Stimulated activated CD8-positive, alpha-beta memory T cell treated with anti-CD3 and anti-CD28 coated beads, Interleukin-7, amount 100 ng/mL, for 4 hours (primary cell): ENCODE measurements at regions not wholly inside any gene's neighbourhood (a gene's known extent, or its start where the extent isn't known, plus 50 kb on each side); places are given as distances from the start of the nearest gene placed in this dataset.
"Not testable (repeated sequence)": the region's sequence is repeated elsewhere in the genome, so short reads cannot be mapped to it uniquely, and the experiment has no call there.

Experiments
- DNase-seq, 2 donors: peaks; one replicate each; pipeline ENCODE4 v3.0.0-alpha.2; 2020; ENCODE audit warnings: low read depth in 2 of 2

DNA sequence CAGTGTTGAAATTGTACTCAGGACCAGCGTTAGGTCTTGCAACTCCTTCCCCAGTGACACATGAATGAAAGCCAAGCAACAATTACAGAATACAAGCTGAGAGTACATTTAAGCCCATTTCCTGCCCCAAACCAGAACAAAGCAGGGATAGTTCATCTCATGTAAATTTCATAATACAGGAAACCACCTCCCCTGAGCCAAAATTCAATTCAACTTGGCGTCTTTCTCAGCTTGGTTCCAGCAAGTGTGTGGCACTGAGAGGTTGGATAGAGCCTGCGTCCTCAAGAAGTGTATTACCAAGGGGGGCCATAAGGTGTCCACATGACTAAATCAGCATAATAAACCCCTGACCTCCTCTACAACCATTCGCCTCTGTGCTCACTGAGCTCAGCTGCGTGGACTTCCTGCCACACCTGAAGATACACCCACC is 278.9 kb upstream of the CRY1 start:
- peak in 1 of 2 donors; percentile 21 for DNase-seq

DNA sequence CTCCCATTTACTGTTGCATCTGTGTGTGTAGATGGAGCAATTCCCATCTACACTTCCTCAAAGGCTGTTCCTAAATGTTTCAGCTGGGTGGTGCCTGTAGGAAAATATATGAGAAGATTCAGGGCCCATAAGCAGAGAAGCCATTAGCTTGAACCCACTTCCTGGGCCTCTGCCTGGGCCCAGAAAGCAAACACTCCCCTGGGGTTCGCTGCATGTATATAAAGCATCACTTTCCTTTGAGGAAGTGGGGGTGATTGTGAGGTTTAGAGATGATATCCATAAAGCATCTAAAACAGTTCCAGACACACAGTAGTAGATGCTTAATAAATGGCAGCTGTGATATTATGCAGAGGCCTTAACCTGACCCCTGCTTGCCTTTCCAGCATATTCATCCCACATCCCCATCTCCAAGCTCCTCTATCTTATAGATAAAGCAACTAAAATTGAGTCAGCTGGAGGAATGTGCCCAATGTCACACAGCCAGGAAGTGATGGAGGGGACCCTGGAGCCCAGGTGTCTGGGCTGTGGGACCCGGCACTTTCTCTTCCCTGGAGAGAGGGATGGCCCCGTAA is 280.0 kb upstream of the CRY1 start:
- DNase-seq: no peak

DNA sequence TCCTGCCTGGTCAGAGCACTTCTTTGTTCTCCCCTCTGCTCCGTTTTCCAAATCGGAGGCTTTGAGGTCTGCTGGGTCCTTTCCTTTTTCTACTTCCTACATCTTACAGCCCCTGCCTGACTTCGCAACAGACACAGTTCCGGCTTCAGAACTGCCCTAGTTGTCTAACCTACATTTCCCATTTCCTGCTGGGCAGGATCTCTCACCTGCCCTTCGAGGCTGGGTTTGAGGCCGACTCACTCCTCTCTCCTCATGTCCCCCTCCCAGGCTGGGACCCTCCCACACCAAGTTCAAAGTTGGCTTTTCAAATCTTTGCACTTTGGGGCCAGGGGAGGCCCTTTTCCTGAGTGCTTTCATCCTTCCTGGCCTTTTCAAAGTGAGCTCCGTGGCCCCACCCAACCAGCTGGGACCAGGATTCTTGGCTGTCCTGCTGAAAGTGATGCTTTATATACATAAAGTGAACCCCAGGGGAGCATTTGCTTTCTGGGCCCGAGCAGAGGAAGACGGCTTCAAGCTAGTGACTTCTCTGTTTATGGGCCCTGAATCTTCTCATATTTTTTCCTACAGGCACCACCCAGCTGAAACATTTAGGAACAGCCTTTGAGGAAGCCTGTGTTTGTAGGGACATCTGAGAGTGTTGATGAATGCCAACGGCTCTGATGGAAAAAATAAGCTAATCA is 281.0 kb upstream of the CRY1 start:
- DNase-seq: no peak

DNA sequence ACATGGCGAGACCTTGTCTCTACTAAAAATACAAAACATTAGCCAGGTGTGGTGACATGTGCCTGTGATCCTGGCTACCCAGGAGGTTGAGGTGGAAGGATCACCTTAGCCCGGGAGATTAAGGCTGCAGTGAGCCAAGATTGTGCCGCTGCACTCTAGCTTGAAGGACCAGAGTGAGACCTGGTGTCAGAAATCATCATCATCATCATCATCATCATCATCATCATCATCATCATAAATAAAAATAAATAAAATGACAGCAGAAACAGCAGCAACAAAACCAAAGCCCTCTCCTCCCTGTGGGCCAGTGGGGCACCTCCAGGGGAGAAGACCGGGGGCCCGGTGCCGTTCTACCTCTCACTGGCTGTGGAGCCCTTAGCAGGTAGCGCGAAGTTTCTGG is 281.9 kb upstream of the CRY1 start:
- no peak for DNase-seq

DNA sequence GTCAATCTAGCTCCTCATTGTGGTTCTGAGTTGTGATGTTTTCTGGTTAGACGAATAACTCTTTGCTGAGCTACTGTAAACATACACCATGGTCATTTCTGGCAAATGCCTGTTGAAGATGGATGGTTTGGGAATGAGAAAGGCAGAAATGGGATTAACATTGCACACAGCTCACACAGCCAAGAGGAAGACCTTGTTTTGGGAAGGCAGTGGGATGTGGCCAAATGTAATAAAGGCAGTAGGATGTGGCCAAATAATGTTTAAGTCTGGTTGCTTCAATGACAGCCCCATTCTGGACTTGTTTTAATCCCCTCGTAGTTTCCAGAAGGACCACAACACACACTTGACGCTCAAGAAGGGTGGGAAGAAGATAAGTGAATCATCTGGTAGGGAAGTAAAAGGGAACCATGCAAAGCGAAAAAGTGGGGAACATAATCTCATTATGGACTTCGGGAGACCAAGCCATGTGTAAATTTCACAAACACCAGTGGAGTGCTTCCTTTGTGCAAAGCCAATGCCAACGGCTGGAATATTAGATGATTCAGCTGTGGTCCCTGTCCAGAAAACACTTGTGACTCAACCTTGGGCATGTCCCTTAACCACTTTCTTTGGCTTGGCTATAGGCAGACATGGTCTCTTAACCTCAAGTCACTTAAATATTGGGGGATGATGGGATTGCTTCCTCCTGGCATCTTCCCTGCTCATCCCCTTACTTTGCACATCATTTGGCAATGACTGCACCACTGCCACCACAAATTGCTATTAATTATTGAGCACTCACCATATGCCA is 284.4 kb upstream of the CRY1 start:
- no peak for DNase-seq

DNA sequence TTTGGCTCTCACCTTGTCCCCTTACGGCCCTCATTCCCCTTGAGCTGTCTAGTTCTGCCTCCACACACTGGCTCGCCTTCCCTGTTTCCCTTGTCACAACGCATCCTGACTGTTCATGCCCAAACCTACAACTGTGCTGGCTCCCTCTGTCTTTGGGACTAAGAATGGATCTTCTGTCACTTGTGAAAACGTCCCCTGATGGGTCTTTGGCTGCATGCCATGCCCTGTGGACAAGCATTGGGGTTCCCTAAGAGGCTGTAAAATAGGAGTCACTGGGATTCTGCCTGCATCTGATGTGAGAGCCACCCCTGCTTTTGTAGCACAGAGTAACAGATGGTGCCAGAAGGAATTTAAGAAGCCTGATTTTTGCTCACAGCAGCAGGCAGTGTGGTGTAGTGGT is 285.3 kb upstream of the CRY1 start:
- no peak for DNase-seq

DNA sequence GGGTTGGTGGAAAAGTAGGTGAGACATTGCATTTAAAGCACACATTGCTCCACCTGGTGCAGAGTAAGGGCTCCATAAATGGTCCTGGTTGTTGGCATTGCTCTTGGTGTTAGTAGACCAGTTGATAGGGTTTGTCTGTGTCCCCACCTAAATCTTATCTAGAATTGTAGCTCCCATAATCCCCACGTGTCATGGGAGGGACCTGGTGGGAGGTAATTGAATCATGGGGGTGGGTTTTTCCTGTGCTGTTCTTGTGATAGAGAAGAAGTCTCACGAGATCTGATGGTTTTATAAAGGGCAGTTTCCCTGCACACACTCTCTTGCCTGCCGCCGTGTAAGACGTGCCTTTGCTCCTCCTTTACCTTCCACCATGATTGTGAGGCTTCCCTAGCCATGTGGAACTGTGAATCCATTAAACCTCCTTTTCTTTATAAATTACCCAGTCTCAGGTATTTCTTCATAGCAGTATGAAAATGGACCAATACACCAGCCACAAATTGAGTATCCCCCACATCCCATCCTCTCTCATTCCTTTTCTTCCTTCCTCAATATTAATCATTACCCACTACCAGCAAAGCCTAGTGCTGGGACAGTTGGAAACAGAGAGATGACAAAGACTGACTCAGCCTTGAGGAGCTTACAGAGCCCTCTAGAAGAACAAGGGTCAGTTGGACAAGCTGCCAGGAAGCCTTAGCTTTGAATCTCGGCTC is 285.9 kb upstream of the CRY1 start:
- not testable (repeated sequence) for DNase-seq

DNA sequence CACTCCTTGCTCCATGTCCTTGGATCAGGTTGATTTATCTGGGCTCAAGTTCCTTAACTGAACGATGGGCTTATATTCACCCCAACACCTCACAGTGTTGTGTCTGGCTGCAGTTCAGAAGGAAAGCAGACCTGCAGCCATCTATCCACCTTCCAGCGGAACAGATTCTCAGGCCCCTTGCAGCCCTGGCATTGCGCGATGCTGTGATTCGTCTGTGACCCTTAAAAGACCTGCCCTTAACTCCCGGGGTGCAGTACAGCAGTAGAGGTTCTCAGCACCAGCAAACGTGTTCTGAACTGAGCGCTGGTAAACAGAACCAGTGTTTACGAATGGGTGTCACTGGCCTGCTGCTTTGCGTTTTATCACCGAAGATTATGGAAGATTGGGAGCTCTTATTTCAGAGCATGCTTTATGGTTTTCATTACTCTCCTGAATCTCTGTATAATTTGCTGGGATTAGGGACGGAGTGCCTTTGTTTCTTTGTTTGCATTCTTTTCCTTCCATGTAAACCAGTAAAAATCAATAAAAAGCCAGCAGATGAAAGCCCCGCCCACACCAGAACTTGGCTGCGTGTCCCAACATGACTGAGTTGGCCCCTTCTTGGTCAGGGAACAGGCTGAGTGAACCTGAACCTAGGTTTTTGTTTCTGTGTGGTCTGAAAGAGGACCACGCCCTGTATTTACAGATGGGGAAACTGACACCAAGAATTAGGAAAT is 286.7 kb upstream of the CRY1 start:
- no peak for DNase-seq

DNA sequence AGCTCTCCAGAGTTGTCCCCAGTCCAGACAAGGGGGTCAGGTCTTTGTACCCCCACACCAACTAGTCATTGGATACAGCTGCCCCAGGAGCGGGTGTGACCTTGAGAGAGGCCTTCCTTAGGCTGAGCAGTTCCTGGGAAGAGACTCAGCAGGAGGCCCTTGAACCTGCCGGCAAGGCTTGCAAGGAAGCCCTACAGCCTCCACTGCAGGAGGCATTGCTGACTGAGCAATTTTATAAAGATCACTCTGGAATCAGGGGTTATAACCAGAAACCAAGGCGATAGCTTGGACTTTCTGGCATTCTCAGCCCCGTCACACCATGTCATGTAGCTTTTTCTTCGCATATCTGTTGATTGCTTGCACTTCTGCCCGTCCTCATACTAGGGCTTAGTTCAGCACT is 291.3 kb upstream of the CRY1 start:
- DNase-seq: no peak

DNA sequence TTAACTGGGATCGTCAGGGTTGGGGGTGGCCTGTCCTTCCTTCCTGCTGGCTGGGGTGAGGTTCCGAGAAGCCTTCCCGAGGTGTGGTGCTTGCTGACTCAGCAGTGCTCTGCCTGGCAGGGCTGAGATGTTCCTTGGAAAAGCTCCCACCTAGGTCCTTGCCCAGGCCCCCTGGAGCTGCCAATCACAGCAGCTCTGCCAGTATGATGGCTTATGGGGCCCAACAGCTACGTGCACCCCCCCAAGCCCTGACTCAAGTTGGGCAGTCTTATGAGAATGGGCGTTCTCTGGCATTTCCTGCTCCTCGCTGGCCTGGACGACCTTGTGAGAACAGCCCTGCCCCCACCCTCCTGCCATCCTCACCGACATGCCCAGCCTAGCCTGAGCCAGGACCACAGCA is 292.2 kb upstream of the CRY1 start:
- DNase-seq: no peak

DNA sequence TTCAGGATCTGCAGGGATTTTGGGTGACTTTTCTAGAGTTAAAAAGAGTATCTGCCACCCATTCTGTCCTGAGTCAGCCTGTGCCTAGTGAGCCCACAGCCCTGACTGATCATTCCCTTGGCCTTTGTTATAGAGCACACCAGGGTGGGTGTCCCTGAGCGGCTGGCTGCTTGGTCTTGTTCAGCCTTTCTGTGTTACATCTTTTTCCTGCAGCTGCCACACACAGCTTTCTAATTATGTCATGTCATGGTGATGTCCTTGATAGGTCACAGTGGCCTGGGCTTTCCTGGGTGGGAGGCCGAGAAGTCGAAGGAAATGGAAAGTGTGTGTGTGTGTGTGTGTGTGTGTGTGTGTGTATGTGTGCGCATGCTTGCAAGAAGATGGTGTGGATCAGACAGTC is 293.2 kb upstream of the CRY1 start:
- DNase-seq: no peak

DNA sequence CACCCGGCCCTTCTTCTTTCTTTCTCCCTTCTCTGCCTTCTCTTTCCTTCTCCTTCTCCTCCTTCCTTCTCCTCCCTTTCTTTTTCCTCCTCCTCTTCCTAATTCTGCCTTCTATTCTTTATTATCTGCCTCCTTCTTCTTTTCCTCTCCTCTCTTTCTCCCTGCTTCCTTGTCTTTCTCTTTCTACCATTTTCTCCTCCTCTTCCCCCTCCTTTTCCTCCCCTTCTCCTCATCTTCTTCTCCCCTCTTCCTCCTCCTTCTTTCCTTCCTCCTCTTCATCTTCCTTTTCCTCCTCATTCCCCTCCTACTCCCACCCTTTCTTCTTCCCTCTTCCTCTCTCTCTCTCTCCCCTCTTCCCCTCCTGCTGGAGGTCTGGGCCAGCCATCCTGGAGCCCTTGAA is 294.9 kb upstream of the CRY1 start:
- DNase-seq: no peak

DNA sequence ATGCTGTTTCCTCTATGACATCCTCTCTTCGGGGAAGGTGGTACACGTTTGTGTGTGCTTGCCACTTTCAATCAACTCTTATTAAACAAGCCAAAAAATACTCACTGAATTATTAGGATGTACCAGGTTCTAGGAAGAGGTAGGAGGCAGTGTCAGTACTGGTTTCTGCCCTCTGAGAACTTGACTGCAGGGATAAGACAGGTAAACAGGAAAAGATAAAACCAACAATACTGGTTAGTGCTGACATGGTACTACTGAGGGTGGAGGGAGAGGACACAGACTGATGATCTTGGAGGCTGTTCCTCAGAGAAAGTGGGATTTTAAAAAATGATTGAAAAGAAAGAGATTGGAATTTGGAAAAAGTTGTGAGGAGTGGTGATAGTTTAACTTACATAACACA is 295.2 kb upstream of the PWP1 start:
- DNase-seq: no peak

DNA sequence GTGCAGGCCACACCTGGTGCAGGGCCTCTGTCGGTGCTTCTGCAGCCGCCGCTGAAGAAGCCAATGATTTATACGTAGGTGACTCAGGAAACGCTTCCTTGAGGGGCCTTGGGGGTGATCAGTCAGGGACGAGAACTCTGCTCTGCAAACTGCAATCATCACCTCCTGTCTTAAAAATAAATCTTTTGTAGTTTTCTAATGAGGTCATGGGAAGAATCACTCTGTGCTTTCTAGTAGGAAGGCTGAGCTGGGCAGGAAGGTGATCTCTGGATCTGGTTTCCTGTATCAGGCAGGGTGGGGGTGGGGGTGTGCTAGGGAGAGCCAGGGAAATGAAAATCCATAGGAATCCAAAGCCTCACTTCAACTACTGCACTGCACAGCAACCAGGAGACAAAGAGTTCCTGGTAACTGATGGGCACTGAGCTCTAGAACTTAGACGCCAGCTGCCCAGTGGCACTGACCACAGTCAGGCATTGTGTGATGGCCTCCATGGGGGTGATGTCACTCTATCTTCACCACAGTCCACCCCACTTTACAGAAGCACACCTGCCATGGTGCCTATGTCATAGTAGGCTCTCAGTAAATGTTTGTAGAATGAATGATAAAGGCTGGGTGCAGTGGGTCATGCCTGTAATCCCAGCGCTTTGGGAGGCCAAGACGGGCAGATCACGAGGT is 292.4 kb upstream of the PWP1 start:
- DNase-seq: no peak

DNA sequence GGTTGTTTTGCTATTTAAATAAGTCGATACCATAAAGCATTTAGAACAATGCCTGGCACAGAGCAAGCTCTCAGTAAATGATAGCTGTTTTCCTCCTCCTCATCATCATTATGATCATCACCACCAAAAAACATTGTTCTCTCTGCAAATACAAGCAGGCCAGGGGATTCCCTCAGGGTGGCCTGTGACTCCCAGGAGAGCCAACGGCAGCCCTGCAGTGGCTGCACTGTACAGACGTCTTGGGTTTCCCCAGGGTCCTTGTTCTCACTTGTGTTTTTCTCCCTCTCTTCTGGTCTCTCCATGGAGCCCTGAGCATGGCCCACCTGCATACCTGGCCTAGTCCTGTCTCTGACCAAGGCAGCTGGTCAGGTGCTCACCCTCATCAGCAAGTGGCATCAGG is 290.9 kb upstream of the PWP1 start:
- no peak for DNase-seq

DNA sequence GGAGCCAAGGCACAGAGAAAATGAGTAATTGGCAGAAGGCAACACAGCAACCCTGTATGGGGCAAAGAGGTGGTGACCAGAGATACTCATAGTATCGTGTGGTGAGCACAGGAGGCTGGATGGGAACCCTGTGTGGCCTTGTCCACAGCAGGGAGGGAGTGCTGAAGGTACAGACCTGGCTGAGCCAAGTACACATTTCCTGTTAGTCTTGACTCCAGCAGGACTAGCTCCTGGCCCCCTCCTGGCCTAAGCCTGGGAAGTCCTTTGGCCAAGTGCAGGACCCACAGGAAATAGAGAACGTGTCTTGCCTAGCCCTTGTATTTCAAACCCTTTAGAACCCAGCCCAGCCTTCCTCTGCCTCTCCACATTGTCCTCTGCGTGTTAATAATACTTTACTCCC is 289.8 kb upstream of the PWP1 start:
- no peak for DNase-seq

DNA sequence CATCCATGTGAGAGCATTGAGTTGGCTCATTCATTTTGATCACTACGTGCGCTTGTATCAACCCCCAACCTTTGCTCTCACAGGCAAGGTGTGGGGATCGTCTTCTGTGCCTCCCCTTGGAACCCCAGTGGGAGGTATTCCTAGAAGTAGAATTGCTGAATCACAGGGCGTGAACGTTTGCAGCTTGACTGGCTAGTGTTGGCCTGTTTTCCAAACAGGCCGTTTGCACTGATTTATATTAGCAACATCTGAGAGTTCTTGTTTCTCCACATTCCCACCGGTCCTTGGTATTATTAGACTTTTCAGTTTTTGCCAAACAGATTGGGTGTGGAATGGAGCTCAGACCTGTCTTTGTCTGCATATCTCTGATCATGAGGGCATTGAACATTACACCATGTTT is 288.6 kb upstream of the PWP1 start:
- no peak for DNase-seq

DNA sequence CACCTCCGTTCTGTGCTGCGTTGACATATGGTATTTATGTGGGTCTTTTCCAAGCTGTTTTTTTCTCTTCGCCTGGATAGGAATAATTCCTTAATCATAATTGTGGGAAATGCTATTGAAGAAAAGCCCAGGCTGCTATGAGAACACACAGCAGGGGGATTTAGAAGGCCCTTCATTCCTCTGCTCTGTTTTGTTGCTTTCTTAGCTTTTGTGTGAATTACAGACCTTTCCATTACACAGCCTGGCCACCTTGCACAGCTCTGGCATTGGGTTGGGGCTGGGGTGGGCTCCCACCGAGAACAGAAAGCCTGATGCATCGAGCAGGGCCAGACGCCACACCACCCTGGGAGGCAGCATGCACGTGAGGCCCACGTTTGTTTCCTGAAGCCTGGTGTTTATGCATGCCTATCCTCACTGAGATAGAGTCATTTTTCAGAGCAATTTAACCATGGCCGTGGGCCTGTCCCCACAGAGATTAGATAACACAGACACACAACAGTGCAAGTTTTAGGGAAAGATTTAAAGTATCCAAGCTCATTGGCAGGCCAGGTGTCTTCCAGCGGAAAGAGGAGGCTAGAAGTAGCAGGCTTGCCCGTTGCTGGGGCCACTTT is 287.6 kb upstream of the PWP1 start:
- DNase-seq: no peak

DNA sequence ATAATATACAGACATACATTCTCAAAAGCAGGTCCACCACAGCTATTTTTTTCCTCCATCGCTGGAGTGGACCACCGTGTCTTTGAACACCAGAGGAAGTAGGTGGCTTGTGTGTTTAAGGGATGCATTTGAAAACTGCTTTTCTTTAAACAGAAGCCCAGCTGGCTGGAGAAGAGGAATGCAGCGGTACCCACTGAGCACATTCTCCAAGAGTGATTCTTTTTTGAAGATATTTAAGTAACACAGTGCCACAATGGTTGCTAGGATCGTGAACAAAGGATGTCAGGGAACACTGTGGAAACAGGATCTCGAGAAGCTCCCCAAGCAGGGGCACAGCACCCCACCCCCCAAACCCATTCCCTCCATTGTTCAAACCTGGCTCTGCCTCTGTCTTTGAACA is 286.6 kb upstream of the PWP1 start:
- DNase-seq: no peak

DNA sequence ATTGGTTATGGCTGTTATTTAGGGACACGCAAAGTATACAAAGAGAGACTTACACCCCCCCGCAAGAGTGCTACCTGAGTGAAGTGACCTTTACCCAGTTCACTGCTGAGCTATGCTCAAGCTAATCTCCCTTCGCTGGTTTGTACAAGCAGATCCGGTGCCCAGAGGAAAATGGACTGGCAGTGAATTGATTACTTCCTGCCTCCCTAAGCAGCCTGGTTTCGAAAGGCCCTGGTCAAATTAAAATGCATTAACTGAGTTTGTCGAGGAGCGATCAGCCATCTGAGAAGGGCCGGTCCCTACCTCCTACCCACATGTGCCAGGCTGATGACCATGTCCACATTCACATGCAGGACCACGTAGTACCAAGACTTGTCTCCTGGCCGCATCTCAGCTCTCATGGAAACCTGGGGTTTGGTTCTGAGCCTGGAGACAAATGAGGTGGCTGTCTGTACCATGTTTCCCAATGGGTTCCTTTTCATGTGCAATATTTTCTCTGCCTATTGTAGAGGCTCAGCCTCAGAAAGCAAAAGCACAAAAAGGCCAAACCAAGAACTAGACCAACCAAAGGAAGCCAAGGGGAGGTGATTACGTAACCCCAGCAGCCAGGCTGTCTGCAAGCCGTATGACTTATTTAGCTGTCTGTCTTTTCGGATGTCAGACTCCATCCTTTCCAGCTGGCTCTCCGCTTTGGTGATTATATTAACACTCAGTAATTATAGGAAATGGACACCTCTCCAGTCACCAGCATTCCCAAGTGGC is 284.7 kb upstream of the PWP1 start:
- DNase-seq: no peak
